A549 (cell line): ENCODE measurements at regions not wholly inside any gene's neighbourhood (a gene's known extent, or its start where the extent isn't known, plus 50 kb on each side); places are given as distances from the start of the nearest gene placed in this dataset.

Experiments used
- ATAC-seq, 2 experiments: fragments of 200-7000 bp in 1 of 2; fragments of >200 bp in 1 of 2; cut with Nextera tagmentation in 1 of 2; cut with Tn5 transposase in 1 of 2; 3 replicates each; pipeline versions ENCODE4 v1.8.0 to v1.9.1; 2018 to 2020; ENCODE audit warnings: mild to moderate bottlenecking in 1 of 2, moderate library complexity in 1 of 2
- CTCF ChIA-PET: fragments of 300-600 bp; sonication (Branson Sonifier 250); formaldehyde crosslinking; extraction: SDS; loops from one replicate; lab custom pipeline; 2021; ENCODE audit warnings: antibody characterized with exemption, inconsistent platforms; lab: Yijun Ruan, JAX
- POLR2A ChIA-PET: fragments of 350-600 bp; formaldehyde crosslinking; extraction: SDS; loops from one replicate; lab custom pipeline; 2021; ENCODE audit warnings: antibody characterized with exemption, inconsistent platforms; lab: Yijun Ruan, JAX
- DNase-seq, 2 experiments: peaks; one replicate each; pipeline versions ENCODE4 v3.0.0 to v3.0.0-alpha.2; 2011 to 2016; ENCODE audit warnings: low read depth in 1 of 2, low spot score in 1 of 2
- FAIRE-seq: peaks from 2 replicates; lab custom pipeline; 2011; peaks lifted over from hg19 to GRCh38; lab: Jason Lieb, UNC
- H3K27ac ChIP-seq, 2 experiments: fragments of >200 bp; sonication (Bioruptor Twin); formaldehyde crosslinking; 3 replicates each; pipeline ENCODE4 v1.5.1; 2016 to 2017
- H3K4me1 ChIP-seq: fragments of >200 bp; sonication (Bioruptor Twin); formaldehyde crosslinking; 3 replicates; pipeline ENCODE4 v1.6.1; 2016
- H3K4me2 ChIP-seq: fragments of >200 bp; sonication (Bioruptor Twin); formaldehyde crosslinking; 3 replicates; pipeline ENCODE4 v1.6.1; 2016
- H3K4me3 ChIP-seq: fragments of >200 bp; sonication (Bioruptor Twin); formaldehyde crosslinking; 3 replicates; pipeline ENCODE4 v1.5.1; 2016
- H3K9me3 ChIP-seq: fragments of >200 bp; sonication (Bioruptor Twin); formaldehyde crosslinking; 3 replicates; pipeline ENCODE4 v1.6.1; 2016
- BHLHE40 ChIP-seq: IDR thresholded peaks from 2 replicates; pipeline ENCODE4 v1.6.1; 2012; ENCODE audit warnings: low read depth, low read length, inconsistent platforms
- CBX2 ChIP-seq: fragments of 200-600 bp; sonication (generic); IDR thresholded peaks from 2 replicates; pipeline ENCODE4 v1.6.1; 2016; ENCODE audit warnings: low read depth, mild to moderate bottlenecking, borderline replicate concordance
- FOSL2 ChIP-seq, 2 experiments: fragments of 450-650 bp in 1 of 2; fragments of >200 bp in 1 of 2; sonication (Bioruptor Twin) in 1 of 2; formaldehyde crosslinking; IDR thresholded peaks; 2 replicates each; pipeline versions ENCODE4 v1.5.0 to v1.6.1; 2016 to 2020; ENCODE audit warnings: mild to moderate bottlenecking in 1 of 2, moderate library complexity in 1 of 2
- FOXS1 ChIP-seq: fragments of 250-450 bp; sonication (Bioruptor Pico); IDR thresholded peaks from 2 replicates; pipeline ENCODE4 v1.5.0; 2020; ENCODE audit warnings: mild to moderate bottlenecking, moderate library complexity
- HOXA7 ChIP-seq: fragments of 250-450 bp; sonication (Bioruptor Pico); IDR thresholded peaks from 2 replicates; pipeline ENCODE4 v1.5.0; 2020; ENCODE audit warnings: mild to moderate bottlenecking, moderate library complexity
- KDM5A ChIP-seq: fragments of 200-600 bp; sonication (generic); IDR thresholded peaks from 2 replicates; pipeline ENCODE4 v1.6.1; 2016; ENCODE audit warnings: antibody characterized with exemption, mild to moderate bottlenecking
- MAFK ChIP-seq: fragments of 450-650 bp; IDR thresholded peaks from 2 replicates; pipeline ENCODE4 v1.6.1; 2014; ENCODE audit not compliant: partially characterized antibody
- MYC ChIP-seq: IDR thresholded peaks from 2 replicates; pipeline ENCODE4 v1.6.1; 2012; ENCODE audit warnings: mild to moderate bottlenecking, inconsistent platforms, low read length, improper control_type of control experiment, borderline replicate concordance
- PHF8 ChIP-seq: fragments of 200-600 bp; sonication (generic); IDR thresholded peaks from 2 replicates; pipeline ENCODE4 v1.6.1; 2016; ENCODE audit warnings: low read depth, mild to moderate bottlenecking, antibody characterized with exemption, moderate library complexity, borderline replicate concordance
- POLR2A ChIP-seq: IDR thresholded peaks from 2 replicates; pipeline ENCODE4 v1.6.1; 2012; ENCODE audit warnings: mild to moderate bottlenecking, low read length
- POLR2AphosphoS2 ChIP-seq: conservative IDR thresholded peaks from 2 replicates; pipeline ENCODE4 v1.6.1; 2012; ENCODE audit warnings: low read length, improper control_type of control experiment, inconsistent platforms
- TFCP2L1 ChIP-seq: fragments of 250-450 bp; sonication (Bioruptor Pico); IDR thresholded peaks from 2 replicates; pipeline ENCODE4 v1.5.0; 2021; ENCODE audit warnings: mild to moderate bottlenecking
- TP53 ChIP-seq: fragments of 250-450 bp; sonication (Bioruptor Pico); IDR thresholded peaks from 2 replicates; pipeline ENCODE4 v1.5.0; 2021; ENCODE audit warnings: mild to moderate bottlenecking, moderate library complexity
- ZNF302 ChIP-seq: fragments of 250-450 bp; sonication (Bioruptor Pico); IDR thresholded peaks from 2 replicates; pipeline ENCODE4 v1.9.0; 2021; ENCODE audit warnings: inconsistent platforms, mild to moderate bottlenecking, moderate library complexity
- WGBS: methylation state at CpG from one replicate; pipeline ENCODE4 v1.1.6; 2017; ENCODE audit errors: missing lambda C conversion rate; 5-methylcytosine and 5-hydroxymethylcytosine counted together
- TF ChIP-seq, protein P1 (sequence below): fragments of 450-650 bp; IDR thresholded peaks from 2 replicates; pipeline ENCODE4 v1.6.1; 2014; ENCODE audit warnings: antibody characterized with exemption
- TF ChIP-seq, protein P2 (sequence below): fragments of >200 bp; sonication (Bioruptor Twin); formaldehyde crosslinking; IDR thresholded peaks from 3 replicates; pipeline ENCODE4 v1.5.1; 2016
- TF ChIP-seq, protein P3 (sequence below): fragments of 250-450 bp; sonication (Bioruptor Pico); IDR thresholded peaks from 2 replicates; pipeline ENCODE4 v1.5.0; 2021; ENCODE audit warnings: mild to moderate bottlenecking, moderate library complexity, borderline replicate concordance

DNA sequence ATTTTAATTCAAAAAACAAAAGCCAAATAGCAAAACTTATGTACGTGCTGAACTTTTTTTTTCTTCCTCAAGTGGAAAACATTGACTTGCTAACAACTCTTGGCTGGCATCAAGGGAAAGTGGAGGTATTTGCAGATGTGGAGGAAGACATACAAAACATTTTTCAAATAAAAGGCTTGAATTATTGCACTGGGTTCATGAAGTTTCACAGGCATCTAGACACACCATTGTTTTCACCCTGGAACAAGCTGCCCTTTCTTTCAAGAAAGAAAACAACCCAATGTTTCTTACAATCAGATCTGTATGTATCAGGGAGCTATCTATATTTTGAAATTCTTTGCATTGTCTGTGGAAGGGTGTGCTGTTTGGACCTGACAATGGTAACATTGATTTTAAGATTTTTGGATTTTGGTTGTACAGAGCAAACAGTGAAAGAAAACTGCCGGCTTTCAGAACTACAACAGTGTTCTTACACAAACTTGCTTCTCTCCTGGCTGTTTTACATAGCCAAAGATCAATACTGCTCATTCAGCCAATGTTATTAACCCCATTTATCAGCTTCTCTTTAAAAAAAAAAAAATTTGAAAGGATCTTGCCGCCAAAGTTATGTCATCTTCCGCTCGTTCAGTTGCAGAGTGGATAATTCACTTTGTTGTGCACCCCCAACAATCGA, 187.7 kb upstream of the FOXD3 start:
- whole genome bisulfite sequencing, result 12% methylated on average over 6 of the region's 6 CpGs
- no peak overlapping the region for H3K4me2 ChIP-seq
- ATAC-seq, result no peak
- H3K9me3 ChIP-seq, result no peaks in the 10 kb centered on the region
- no peaks in the 10 kb centered on the region for H3K4me1 ChIP-seq
- DNase-seq, result no peak
- H3K4me3 ChIP-seq, result no peak overlapping the region
- ChIA-PET CTCF (interaction anchor here (1.5 kb wide), 1 partner anchor 17 kb away, joined by 4 read pairs; no protein-coding TSS in a partner anchor), POLR2A (no interaction called here)
- TF ChIP-seq POLR2AphosphoS2 (no peak), TFCP2L1 (no peak), BHLHE40 (no peak), PHF8 (no peak), FOSL2 (IDR thresholded peaks at IDR 0.05) (no peak), FOSL2 (CRISPR knock-in tag; IDR thresholded peaks at IDR 0.05) (no peak)
- no peak for FAIRE-seq
- H3K27ac ChIP-seq, result no peak overlapping the region

DNA sequence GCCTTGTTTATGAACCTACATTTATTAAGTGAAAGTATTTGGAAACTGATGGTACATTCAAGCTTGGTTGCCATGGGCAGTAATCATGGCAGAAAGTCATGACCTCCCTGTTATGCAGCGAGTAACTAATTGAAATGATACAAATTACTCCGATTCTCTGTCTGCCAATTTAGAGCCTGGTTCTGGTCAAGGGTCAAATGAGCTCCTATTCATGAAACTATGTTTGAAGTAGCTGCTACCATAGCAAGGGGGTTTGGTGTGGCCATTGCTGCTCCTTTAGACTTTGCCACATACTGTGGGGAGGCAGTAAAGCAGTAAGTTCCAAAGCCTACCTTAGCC, 187.2 kb upstream of the FOXD3 start:
- ATAC-seq (no peak), DNase-seq (no peak), FAIRE-seq (no peak)
- ChIA-PET CTCF (no interaction called here), POLR2A (no interaction called here)
- no peaks in the 10 kb centered on the region for H3K4me1 ChIP-seq
- H3K9me3 ChIP-seq, result no peaks in the 10 kb centered on the region
- 34% methylated on average over 2 of the region's 2 CpGs for WGBS
- no peak overlapping the region for H3K27ac ChIP-seq
- H3K4me2 ChIP-seq, result no peak overlapping the region
- TF ChIP-seq MYC (no peak), MAFK (no peak), POLR2A (no peak), TP53 (CRISPR knock-in tag) (no peak), CBX2 (no peak), POLR2AphosphoS2 (no peak), ZNF302 (CRISPR knock-in tag) (no peak), FOXS1 (CRISPR knock-in tag) (no peak), KDM5A (no peak), HOXA7 (CRISPR knock-in tag) (no peak), BHLHE40 (no peak)
- TF ChIP-seq, protein P1, sequence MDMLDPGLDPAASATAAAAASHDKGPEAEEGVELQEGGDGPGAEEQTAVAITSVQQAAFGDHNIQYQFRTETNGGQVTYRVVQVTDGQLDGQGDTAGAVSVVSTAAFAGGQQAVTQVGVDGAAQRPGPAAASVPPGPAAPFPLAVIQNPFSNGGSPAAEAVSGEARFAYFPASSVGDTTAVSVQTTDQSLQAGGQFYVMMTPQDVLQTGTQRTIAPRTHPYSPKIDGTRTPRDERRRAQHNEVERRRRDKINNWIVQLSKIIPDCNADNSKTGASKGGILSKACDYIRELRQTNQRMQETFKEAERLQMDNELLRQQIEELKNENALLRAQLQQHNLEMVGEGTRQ, result no peak
- TF ChIP-seq, protein P2, sequence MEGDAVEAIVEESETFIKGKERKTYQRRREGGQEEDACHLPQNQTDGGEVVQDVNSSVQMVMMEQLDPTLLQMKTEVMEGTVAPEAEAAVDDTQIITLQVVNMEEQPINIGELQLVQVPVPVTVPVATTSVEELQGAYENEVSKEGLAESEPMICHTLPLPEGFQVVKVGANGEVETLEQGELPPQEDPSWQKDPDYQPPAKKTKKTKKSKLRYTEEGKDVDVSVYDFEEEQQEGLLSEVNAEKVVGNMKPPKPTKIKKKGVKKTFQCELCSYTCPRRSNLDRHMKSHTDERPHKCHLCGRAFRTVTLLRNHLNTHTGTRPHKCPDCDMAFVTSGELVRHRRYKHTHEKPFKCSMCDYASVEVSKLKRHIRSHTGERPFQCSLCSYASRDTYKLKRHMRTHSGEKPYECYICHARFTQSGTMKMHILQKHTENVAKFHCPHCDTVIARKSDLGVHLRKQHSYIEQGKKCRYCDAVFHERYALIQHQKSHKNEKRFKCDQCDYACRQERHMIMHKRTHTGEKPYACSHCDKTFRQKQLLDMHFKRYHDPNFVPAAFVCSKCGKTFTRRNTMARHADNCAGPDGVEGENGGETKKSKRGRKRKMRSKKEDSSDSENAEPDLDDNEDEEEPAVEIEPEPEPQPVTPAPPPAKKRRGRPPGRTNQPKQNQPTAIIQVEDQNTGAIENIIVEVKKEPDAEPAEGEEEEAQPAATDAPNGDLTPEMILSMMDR, result no peak
- TF ChIP-seq, protein P3, sequence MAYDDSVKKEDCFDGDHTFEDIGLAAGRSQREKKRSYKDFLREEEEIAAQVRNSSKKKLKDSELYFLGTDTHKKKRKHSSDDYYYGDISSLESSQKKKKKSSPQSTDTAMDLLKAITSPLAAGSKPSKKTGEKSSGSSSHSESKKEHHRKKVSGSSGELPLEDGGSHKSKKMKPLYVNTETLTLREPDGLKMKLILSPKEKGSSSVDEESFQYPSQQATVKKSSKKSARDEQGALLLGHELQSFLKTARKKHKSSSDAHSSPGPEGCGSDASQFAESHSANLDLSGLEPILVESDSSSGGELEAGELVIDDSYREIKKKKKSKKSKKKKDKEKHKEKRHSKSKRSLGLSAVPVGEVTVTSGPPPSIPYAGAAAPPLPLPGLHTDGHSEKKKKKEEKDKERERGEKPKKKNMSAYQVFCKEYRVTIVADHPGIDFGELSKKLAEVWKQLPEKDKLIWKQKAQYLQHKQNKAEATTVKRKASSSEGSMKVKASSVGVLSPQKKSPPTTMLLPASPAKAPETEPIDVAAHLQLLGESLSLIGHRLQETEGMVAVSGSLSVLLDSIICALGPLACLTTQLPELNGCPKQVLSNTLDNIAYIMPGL (CRISPR knock-in tag), result no peak
- H3K4me3 ChIP-seq, result no peak overlapping the region

DNA sequence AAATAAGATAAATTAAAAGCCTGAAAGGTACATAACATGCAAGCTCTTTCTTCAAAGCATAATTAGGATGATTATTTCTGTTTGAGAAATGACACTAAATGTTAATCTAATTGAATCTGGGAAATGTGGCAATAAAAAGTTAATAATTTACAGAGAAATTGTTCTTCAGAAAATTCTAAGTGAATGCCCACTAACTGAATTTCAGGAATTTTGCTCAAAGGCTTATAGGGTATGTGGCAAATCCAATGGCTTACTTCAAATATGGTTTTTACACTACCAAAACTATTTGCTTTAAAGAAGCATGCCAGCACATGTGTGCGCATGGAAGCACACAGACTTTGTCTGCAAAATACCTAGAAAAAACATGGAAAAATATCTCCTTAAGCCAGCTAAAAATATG, 186.6 kb upstream of the FOXD3 start:
- CTCF ChIA-PET, result interaction anchor here (1.2 kb wide), 1 partner anchor 13 kb away, joined by 3 read pairs; no protein-coding TSS in a partner anchor

More for the DNA sequence above, 186.6 kb upstream of the FOXD3 start:
- H3K4me1 ChIP-seq, result no peaks in the 10 kb centered on the region
- no peak overlapping the region for H3K4me2 ChIP-seq
- WGBS, result 92% methylated on average over 1 of the region's 1 CpG
- no peak overlapping the region for H3K27ac ChIP-seq
- FAIRE-seq (no peak), DNase-seq (no peak), ATAC-seq (no peak)
- POLR2A ChIA-PET, result no interaction called here
- TF ChIP-seq HOXA7 (CRISPR knock-in tag), result no peak
- no peak overlapping the region for H3K4me3 ChIP-seq
- no peaks in the 10 kb centered on the region for H3K9me3 ChIP-seq
